ENCODE measurements at regions not wholly inside any gene's neighbourhood (a gene's known extent, or its start where the extent isn't known, plus 50 kb on each side); places are given as distances from the start of the nearest gene placed in this dataset.

GRCh38 chr1:106568201-106568974, 488.1 kb upstream of the PRMT6 start:
- TF ChIP-seq CTCF (IDR thresholded peaks at IDR 0.05; ENCODE audit: insufficient read depth, low read length, poor library complexity, severe bottlenecking): no peak
- peak; percentile 3 for DNase-seq (ENCODE audit: extremely low read depth, insufficient read length)
- Histone ChIP-seq H3K4me3 (replicated peaks; ENCODE audit: low read depth, low read length) (no peak overlapping the region), H3K27me3 (replicated peaks; ENCODE audit: control insufficient read depth, insufficient read depth, low read length) (no peaks in the 10 kb centered on the region), H3K36me3 (ENCODE audit: control insufficient read depth, insufficient read depth, low read length) (no peaks in the 10 kb centered on the region)

GRCh38 chr1:106571109-106571508, 485.4 kb upstream of the PRMT6 start:
- no peak for DNase-seq (ENCODE audit: extremely low read depth, insufficient read length)
- no peaks in the 10 kb centered on the region for H3K36me3 ChIP-seq (ENCODE audit: control insufficient read depth, insufficient read depth, low read length)
- TF ChIP-seq CTCF (IDR thresholded peaks at IDR 0.05; ENCODE audit: insufficient read depth, low read length, poor library complexity, severe bottlenecking): no peak

GRCh38 chr1:106584107-106584506, 472.4 kb upstream of the PRMT6 start:
- no peaks in the 10 kb centered on the region for H3K36me3 ChIP-seq (ENCODE audit: control insufficient read depth, insufficient read depth, low read length)
- DNase-seq (ENCODE audit: extremely low read depth, insufficient read length): no peak
- no peak overlapping the region for H3K4me3 ChIP-seq (replicated peaks; ENCODE audit: low read depth, low read length)
- H3K27me3 ChIP-seq (replicated peaks; ENCODE audit: control insufficient read depth, insufficient read depth, low read length): no peaks in the 10 kb centered on the region
- no peak for TF ChIP-seq CTCF (IDR thresholded peaks at IDR 0.05; ENCODE audit: insufficient read depth, low read length, poor library complexity, severe bottlenecking)

More at GRCh38 chr1:106571109-106571508, 485.4 kb upstream of the PRMT6 start:
- no peak overlapping the region for H3K4me3 ChIP-seq (replicated peaks; ENCODE audit: low read depth, low read length)
- H3K27me3 ChIP-seq (replicated peaks; ENCODE audit: control insufficient read depth, insufficient read depth, low read length): no peaks in the 10 kb centered on the region

- no peak for DNase-seq (ENCODE audit: extremely low read depth, insufficient read length)
- no peaks in the 10 kb centered on the region for H3K27me3 ChIP-seq (replicated peaks; ENCODE audit: control insufficient read depth, insufficient read depth, low read length)
- no peak for TF ChIP-seq CTCF (IDR thresholded peaks at IDR 0.05; ENCODE audit: insufficient read depth, low read length, poor library complexity, severe bottlenecking)
- H3K4me3 ChIP-seq (replicated peaks; ENCODE audit: low read depth, low read length): no peak overlapping the region
- no peaks in the 10 kb centered on the region for H3K36me3 ChIP-seq (ENCODE audit: control insufficient read depth, insufficient read depth, low read length)
These were observed 471.8 kb upstream of the PRMT6 start for GRCh38 chr1:106584676-106585075.

- Histone ChIP-seq H3K36me3 (ENCODE audit: control insufficient read depth, insufficient read depth, low read length) (no peaks in the 10 kb centered on the region), H3K27me3 (replicated peaks; ENCODE audit: control insufficient read depth, insufficient read depth, low read length) (no peaks in the 10 kb centered on the region), H3K4me3 (replicated peaks; ENCODE audit: low read depth, low read length) (no peak overlapping the region)
- DNase-seq (ENCODE audit: extremely low read depth, insufficient read length): no peak
- TF ChIP-seq CTCF (IDR thresholded peaks at IDR 0.05; ENCODE audit: insufficient read depth, low read length, poor library complexity, severe bottlenecking): no peak
These were observed 455.8 kb upstream of the PRMT6 start for GRCh38 chr1:106600626-106601025.
